ENCODE measurements at regions not wholly inside any gene's neighbourhood (a gene's known extent, or its start where the extent isn't known, plus 50 kb on each side); places are given as distances from the start of the nearest gene placed in this dataset.

GRCh38 chr1:55639051-55639450 lies 423.9 kb upstream of the USP24 start:
- no peak for TF ChIP-seq EZH2 (IDR thresholded peaks at IDR 0.05; ENCODE audit: low read depth)
- TF ChIP-seq CTCF (conservative IDR thresholded peaks at IDR 0.05): no peak
